HG02981 (cell line): ENCODE measurements at regions not wholly inside any gene's neighbourhood (a gene's known extent, or its start where the extent isn't known, plus 50 kb on each side); places are given as distances from the start of the nearest gene placed in this dataset.

ENCODE experiments used
- ATAC-seq: cut with Tn5 transposase; IDR thresholded peaks from one replicate; pipeline ENCODE4 v1.9.1; 2021; ENCODE audit warnings: mild to moderate bottlenecking, moderate library complexity; ENCODE audit not compliant: unreplicated experiment

DNA sequence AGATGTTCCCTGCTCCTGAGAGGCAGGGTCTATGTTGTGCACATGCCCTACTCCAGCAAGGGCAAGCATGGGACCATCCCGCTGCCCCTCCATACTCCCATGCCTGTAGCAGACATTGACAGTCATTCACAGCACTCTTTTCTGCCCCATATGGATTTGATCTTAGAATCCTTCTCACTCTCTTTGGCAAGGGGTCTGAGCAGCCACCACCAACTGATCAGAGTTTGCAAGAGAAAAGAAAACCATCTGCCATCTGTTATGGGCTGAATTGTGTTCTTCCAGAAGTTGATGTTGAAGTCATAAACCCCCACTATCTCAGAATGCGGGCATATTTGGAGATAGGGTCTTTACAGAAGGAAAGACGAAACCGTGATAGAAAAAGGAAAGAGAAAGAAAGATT lies 315.1 kb upstream of the CLINT1 start:
- ATAC-seq: no peak

DNA sequence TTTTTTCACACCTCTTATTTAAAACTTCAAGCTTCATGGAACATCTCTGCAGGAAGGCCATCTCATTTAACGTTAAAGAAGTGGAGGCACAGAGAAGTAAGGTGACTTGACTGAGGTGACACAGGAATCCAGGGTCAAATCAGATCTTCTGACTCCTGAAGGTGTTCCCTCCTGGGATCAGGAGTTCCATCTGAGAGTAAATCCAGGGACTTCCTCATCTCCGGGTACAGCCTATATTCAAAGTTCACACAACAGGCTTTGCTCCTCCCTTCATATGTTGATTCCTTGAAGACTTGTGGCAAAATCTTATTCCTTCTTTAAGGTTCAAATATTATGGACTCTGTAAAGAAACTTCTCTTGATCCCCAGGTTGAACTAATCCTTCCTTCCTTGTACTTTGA lies 313.1 kb upstream of the CLINT1 start:
- no peak for ATAC-seq

DNA sequence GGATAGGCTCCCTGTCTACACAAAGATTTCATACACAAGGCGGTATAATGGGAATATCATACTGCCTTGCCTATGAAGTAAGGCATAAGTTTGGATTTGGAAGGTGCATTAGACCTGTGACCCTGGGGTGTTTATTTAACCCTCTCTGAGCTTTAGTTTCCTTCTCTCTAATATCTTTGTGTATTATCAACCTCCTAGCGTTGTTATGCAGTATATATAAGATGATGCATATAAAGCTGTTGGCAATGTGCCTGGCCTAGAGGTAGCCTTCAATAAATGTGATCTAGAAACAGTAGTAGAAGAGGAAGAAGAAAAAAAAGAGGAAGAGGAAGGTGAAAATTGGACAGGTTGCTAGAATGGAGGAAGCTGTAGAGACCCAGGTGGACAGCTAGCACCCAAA lies 311.6 kb upstream of the CLINT1 start:
- no peak for ATAC-seq

DNA sequence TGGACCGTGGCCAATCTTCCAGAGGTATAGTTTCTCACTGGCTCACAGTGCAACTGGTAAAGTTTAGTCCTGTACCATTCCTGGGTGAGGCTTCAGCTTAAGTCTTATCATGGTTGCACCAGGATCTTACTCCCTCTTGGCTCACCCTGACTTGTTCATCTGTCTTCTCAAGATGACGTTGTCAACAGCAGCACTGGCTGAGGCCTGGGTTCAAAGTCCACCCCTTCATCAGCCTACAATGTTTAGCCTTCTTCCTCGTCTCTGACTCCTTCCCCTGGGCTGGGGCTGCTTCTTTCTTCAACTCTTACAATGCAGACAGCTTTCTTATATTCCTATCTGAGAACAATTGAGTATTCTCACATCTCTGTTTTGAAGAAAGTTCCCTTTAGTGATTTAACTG lies 311.1 kb upstream of the CLINT1 start:
- ATAC-seq: no peak

DNA sequence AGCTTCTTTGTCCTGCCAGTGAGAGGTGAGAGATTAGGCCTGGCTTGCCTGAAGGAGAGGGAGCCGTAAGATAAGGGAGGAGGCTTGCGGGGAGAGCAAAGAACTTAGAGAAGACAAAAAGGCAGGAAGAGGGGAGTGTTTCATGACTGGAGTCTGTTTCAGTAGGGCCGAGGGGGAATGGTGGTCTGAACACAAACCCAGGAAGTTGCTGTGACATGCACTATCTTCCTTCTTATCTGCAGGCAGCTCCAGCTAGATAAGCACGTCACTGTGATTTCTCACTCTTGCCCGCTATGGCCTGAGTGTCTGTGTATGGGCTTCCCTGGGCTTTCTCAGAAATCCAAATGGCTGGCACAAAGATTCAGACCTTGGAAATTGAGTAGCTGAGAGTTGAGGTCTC lies 307.5 kb upstream of the CLINT1 start:
- no peak for ATAC-seq

DNA sequence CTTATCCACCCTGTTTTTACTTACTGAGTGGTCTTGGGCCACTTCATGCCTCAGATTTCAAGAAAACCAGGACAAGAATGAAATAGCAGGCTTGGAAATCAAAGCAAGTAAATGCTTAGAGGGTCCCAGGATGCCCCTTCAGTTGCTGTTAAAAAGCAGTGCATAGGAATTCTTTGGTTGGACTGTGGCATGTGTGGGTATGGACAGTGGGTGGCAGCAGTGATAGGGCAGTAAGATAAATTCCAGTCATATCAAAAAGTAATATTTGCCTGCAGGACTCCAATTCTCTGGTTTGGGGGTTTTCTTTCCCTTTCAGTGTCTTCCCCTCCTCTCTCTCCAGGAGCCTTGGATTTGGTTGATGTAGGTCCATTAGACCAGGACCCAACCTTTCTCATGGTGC lies 306.7 kb upstream of the CLINT1 start:
- no peak for ATAC-seq

DNA sequence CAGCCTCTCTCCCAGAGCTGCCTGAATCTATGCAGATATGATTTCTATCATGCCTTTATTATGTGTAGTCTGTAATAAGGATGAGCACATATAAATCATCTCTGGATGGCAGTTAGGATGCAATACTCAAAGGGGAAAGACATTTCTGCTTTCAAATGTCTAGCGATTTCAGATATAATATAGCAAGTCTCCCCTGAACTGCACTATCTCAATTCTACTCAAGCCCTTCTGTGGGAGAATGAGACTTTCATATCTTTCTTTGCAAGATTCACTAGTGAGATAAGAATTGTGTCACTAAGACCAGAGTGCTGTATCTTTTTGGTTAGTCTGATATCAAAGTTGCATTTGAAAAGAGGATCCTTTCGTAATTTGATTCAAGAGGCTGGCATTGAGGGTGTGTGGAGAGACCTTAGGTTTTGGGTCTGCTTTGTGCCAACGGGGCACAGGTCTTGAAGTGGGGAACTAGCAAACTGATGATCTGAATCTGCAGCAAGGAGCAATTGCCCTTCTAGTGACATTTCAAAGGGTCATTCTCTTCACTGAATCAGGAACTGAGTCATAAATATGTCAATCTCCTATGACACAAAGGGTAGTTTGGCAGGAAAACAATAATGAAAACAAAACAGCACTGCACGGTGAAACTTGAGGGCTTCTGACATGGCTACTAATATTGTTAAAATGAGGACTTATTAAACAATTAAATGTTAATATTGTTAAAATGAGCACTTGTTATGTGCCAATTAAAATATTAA lies 305.5 kb upstream of the CLINT1 start:
- ATAC-seq: no peak

DNA sequence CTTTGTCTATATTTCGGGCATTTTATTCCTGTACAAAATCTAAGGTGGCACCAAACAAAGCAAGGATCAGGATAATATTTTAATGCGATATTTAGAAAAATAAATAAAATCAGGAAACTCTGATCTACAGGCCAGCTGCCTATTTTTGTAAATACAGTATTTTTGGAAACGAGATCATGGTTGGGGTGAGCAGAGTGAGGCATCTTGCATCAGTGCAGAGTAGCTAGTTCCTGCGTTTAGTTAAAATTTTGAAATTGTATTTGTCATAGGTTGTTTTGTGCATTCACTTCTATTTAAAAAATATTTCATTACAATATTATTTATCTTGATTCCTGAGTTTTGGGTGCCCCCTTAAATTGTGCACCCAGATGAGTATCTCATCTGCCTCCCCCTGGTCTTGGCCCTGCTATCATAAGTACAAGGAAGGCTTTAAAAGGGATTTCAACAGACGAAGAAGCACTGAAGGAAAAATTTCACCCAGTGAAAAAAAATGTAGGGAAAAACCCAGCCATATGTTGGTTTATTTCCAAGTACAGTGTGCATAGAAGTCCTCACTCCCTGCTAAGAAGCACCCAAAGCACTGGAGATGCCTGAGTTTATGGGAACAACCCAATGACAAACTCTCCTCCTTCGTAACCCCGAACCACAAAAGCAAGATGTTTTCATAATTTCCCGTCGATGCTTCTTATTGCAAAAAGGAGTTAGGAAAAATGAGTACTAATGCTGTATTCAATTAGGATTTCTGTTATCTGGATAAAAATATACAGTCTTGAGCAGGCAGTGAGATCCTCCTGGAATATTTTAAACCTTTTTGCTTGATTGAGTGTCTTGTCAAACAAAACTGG lies 304.7 kb upstream of the CLINT1 start:
- ATAC-seq: no peak

DNA sequence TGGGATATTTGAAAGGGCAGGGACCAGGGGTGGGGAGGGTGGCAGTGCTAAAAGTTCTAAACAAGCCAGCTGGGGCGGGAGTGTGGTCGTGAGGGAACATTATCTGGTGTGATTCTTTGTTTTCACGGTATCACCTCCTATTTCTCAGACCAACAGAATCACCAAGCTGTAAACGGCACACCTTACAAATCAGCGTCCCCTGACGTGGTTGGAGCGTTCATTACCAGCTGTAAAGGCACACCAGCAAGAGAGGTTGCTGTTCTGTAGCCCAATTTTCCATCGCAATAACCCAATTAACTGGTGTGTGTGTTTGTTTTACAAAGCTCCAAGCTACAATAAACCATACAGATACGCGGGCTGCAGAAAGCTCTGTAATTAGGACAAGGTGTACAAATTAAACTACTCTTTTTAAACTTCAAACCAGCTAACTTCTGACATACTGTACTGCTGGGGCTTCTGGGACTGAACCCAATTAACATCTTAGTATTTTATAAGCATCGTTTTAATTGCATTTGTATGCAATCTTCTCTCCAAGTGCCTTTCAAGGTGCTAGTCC lies 303.6 kb upstream of the CLINT1 start:
- ATAC-seq: no peak

DNA sequence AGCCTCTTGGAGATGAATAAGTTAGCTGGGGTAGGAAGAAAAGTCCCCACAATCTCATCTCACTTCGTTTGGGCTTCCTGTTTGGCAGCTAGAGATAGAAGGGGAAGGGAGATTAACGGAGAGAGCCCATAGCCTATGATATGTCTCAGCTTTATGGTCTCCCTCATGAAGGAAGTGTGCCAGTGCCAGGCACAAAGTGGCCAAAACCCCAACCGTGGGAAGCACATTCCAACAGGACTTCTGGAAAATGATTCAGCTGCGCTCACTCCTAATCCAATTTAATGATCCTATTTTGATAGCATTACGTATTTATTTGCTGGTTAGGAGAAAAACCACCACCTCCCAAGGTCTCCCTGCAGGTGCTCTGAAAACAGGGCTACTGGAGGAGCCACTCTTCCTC lies 303.1 kb upstream of the CLINT1 start:
- no peak for ATAC-seq

DNA sequence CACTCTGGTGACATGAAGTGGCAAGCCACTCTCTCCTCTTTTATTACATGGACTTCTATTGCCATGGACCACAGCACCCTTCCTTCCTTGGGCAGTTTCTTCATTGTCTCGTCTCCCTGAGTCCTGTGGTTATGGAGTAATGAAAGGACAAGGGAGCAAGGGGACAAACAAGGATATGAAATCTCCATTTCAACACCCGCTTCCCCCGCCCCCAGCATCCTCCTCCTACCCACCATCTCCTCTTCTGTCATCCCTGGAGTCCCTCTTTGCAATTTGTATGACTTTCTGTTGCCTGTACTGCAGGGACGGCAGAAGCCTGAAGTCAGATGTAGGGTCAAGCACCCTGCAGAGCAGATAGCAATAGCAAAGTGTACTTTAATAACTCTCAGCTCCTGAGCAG lies 300.7 kb upstream of the CLINT1 start:
- no peak for ATAC-seq

DNA sequence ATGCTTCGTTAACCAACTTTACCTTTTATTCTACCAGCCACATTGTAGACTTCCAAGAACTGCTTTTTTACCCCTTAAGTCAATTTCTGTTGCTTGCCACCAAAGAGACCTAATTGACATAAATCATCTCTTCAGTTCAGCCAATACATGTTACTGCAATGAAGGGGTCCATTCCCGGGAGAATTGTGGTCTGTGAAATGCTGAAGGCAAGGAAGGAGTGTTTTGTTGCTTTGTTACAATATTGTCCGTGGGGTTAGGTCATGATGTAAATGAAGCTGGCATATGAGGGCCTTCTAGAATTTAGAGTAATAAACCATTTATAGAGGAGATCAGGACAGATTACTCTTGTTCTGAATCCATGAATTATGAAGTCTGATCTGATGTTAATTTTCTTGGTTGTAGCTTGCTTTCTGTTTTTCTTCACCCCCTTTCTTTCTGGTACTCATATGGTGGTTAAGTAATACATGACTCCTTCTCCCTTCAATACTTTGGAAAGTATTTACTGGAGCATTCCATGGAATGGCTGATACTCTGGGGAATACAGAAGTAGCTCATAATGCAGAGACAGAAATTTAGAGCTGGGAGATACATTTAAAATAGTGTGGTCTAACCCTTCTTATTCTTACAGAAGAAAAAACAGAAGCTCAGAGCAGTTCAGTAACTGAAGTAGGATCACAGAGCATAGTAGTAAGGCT lies 297.0 kb upstream of the CLINT1 start:
- ATAC-seq: no peak

DNA sequence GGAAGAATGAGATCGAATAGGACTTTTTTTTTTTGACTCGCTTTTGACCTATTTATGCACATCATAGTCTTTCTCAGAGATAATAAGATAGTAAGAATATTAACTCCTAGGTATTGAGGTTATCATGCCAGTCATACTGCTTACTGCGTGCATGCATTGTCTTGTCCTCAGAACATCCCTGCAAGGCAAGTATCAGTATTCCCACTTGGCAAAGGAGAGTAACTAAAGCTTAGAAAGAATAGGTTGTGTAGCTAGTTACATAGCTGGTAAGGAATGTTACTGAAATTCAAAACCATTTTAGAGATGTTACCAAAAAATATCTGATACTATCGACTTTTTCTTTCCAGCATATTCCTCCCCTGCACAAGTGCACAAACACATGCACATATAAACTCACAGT lies 296.1 kb upstream of the CLINT1 start:
- ATAC-seq: no peak

DNA sequence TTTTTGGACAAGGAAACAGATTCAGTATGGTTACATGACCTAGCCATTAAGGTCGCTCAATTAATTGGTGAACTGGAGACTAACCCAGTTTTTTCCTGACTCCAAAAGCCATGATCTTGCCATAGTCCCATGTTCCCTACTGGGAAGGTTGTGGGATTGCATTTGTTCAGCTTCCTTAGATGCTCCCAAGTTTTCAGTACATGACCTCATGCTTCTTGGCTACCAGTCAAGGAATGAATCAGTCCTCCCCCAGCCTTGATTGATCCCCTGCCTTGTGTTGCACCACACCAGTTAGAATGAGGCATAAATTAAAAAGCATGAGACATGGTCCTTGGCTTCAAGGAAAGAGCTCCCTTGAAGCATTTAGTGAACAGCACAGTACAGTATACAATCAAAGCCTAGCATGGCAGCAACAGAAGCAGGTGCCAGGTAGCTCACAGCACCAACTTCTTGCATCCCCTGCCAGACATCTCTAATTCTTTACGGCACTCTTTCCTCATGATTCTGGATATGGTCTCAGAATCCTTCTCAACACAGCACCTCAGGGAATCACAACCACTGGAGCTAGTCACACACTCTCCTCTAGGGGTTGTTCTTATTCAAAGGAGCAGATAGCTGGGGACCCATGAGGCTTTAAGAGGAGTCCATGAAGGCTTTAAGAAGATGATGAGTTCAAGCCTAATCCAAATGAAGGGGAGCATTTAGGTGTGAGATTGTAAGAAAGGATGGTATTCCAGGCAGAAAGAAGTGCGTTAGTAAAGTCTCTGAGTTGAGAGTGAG lies 295.5 kb upstream of the CLINT1 start:
- ATAC-seq: no peak

DNA sequence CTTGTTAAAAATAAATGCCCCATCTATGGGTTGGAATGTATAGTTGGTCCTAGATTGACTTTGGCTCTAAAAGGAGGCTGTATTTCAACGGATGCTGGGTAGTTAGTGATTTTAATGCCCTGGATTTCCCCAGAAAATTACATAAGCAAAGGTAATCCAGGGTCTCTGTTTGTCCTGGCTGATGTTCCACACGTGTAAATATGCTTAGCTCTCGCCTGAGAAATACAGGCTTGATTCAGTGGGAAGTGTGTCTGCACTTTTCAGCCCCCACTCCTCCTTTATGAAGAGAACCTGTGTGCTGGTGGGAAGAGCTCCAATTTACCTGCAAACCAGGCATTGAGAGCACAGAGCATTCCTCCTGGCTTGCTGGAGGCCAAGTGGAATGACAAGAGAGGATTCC lies 294.6 kb upstream of the CLINT1 start:
- no peak for ATAC-seq

DNA sequence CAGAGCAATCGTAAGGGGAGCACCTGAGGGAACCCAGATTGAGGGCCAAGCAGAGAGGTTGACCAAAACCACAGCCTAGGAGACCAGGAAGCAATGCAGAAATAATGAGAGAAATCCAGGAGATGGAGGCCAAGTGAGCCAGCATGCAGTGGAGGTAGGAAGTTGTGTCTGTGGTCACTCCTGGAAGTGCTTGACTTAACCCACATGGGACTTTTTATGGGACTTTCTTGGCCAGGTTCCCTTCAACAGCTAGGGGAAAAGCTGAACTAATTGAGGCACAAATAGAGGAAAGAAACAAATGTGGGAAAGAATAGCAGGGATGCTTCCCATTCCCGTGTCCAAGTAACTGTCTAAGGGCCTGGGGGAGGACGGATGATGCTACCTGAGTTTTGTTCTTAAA lies 293.2 kb upstream of the CLINT1 start:
- no peak for ATAC-seq

DNA sequence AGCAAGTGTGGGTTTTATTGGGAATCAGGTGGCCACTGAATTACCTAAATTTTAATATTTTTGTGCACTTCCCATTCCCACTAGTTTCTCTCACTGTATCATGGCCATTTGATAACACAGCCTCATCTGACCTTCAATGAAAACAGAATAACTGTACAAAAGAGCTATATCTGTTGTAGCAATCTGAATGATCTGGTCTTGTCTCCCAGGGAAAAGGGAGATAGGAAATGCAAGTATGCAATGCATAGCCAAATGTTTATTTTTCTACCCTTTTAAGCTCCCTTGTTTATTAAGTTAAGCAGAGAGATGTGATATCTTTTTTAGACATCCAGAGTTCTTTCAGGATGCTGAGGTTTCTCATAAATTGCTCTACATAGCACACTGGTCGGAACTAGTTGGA lies 288.3 kb upstream of the CLINT1 start:
- ATAC-seq: no peak

DNA sequence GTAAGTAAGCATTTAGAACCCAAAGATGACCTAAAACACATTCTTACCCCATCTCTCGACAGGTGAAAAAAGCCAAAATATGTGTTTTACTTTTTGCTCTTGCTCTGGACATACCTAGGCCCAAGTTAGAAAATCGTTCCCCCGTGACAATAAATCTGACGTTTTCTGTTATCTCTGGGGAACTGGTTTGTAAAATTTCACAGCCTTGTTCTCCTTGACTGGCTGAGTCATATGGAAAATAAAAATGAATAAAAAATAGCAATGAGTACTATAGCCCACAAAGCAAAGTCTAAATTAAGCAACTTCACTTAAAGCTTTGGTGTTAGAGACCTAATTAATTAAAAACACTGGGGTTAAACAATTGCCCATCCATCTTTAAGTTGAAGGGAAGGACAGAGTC lies 286.9 kb upstream of the CLINT1 start:
- no peak for ATAC-seq

DNA sequence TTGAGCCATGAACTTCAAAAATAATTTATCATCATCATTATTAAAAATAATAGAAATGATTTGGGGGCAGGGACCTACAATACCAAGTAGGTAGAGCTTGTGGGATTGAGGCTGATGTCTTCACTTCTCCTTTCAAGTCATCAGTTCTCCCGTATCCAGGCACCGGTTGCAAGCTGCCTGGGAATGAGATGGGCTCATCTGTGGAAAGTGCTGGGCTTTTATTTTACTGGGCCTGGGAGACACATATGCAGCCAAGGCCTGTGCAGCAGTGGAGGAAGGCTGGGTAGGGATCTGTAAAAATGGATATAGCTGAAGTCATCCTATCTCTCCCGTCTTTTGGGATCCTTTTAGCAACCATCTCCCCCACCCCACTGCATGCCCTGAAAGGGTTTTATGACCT lies 284.1 kb upstream of the CLINT1 start:
- ATAC-seq: no peak

DNA sequence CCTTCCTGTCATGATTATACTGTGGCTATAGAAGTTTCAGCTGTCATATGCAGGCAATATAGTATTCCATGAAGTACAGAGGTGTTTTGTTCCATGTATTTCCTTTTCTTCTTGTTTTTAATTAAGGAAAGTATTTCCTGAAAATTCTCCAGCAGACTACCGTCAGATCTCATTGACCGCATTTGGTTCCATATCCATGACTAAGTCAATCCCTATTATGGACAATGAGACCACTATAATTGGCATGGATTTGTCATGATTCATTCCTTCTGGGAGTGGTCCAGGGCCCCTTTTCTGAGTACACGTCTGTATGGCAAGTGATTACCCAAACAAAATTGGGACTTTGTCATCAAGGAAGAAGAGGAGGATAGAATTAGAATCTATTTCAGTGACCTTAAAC lies 283.2 kb upstream of the CLINT1 start:
- ATAC-seq: no peak
